A549 (cell line): ENCODE measurements at regions not wholly inside any gene's neighbourhood (a gene's known extent, or its start where the extent isn't known, plus 50 kb on each side); places are given as distances from the start of the nearest gene placed in this dataset.
"Not testable (repeated sequence)": the region's sequence is repeated elsewhere in the genome, so short reads cannot be mapped to it uniquely, and the experiment has no call there.

ENCODE experiments used
- ATAC-seq, 2 experiments: fragments of 200-7000 bp in 1 of 2; fragments of >200 bp in 1 of 2; cut with Nextera tagmentation in 1 of 2; cut with Tn5 transposase in 1 of 2; 3 replicates each; pipeline versions ENCODE4 v1.8.0 to v1.9.1; 2018 to 2020; ENCODE audit warnings: mild to moderate bottlenecking in 1 of 2, moderate library complexity in 1 of 2
- CTCF ChIA-PET: fragments of 300-600 bp; sonication (Branson Sonifier 250); formaldehyde crosslinking; extraction: SDS; loops from one replicate; lab custom pipeline; 2021; ENCODE audit warnings: antibody characterized with exemption, inconsistent platforms; lab: Yijun Ruan, JAX
- POLR2A ChIA-PET: fragments of 350-600 bp; formaldehyde crosslinking; extraction: SDS; loops from one replicate; lab custom pipeline; 2021; ENCODE audit warnings: antibody characterized with exemption, inconsistent platforms; lab: Yijun Ruan, JAX
- DNase-seq, 2 experiments: peaks; one replicate each; pipeline versions ENCODE4 v3.0.0 to v3.0.0-alpha.2; 2011 to 2016; ENCODE audit warnings: low read depth in 1 of 2, low spot score in 1 of 2
- FAIRE-seq: peaks from 2 replicates; lab custom pipeline; 2011; peaks lifted over from hg19 to GRCh38; lab: Jason Lieb, UNC
- H3K27ac ChIP-seq, 2 experiments: fragments of >200 bp; sonication (Bioruptor Twin); formaldehyde crosslinking; 3 replicates each; pipeline ENCODE4 v1.5.1; 2016 to 2017
- H3K4me1 ChIP-seq: fragments of >200 bp; sonication (Bioruptor Twin); formaldehyde crosslinking; 3 replicates; pipeline ENCODE4 v1.6.1; 2016
- H3K4me2 ChIP-seq: fragments of >200 bp; sonication (Bioruptor Twin); formaldehyde crosslinking; 3 replicates; pipeline ENCODE4 v1.6.1; 2016
- H3K4me3 ChIP-seq: fragments of >200 bp; sonication (Bioruptor Twin); formaldehyde crosslinking; 3 replicates; pipeline ENCODE4 v1.5.1; 2016
- H3K9me3 ChIP-seq: fragments of >200 bp; sonication (Bioruptor Twin); formaldehyde crosslinking; 3 replicates; pipeline ENCODE4 v1.6.1; 2016
- BHLHE40 ChIP-seq: IDR thresholded peaks from 2 replicates; pipeline ENCODE4 v1.6.1; 2012; ENCODE audit warnings: low read depth, low read length, inconsistent platforms
- CBX8 ChIP-seq: fragments of 200-600 bp; sonication (generic); IDR thresholded peaks from 2 replicates; pipeline ENCODE4 v1.6.1; 2016
- CEBPB ChIP-seq, 2 experiments: fragments of >200 bp in 1 of 2; sonication (Bioruptor Twin) in 1 of 2; formaldehyde crosslinking in 1 of 2; IDR thresholded peaks; 2 replicates each; pipeline ENCODE4 v1.6.1; 2012 to 2016
- CHD4 ChIP-seq: fragments of 200-600 bp; sonication (generic); IDR thresholded peaks from 2 replicates; pipeline ENCODE4 v1.6.1; 2016; ENCODE audit warnings: antibody characterized with exemption, mild to moderate bottlenecking, borderline replicate concordance
- EHMT2 ChIP-seq: fragments of 200-600 bp; sonication (generic); IDR thresholded peaks from 2 replicates; pipeline ENCODE4 v1.6.1; 2016; ENCODE audit warnings: antibody characterized with exemption, low read depth, mild to moderate bottlenecking, moderate library complexity
- FOSB ChIP-seq: fragments of 250-450 bp; sonication (Bioruptor Pico); IDR thresholded peaks from 2 replicates; pipeline ENCODE4 v1.5.0; 2020; ENCODE audit warnings: mild to moderate bottlenecking, moderate library complexity
- FOSL2 ChIP-seq, 2 experiments: fragments of 450-650 bp in 1 of 2; fragments of >200 bp in 1 of 2; sonication (Bioruptor Twin) in 1 of 2; formaldehyde crosslinking; IDR thresholded peaks; 2 replicates each; pipeline versions ENCODE4 v1.5.0 to v1.6.1; 2016 to 2020; ENCODE audit warnings: mild to moderate bottlenecking in 1 of 2, moderate library complexity in 1 of 2
- HOXA7 ChIP-seq: fragments of 250-450 bp; sonication (Bioruptor Pico); IDR thresholded peaks from 2 replicates; pipeline ENCODE4 v1.5.0; 2020; ENCODE audit warnings: mild to moderate bottlenecking, moderate library complexity
- HOXB5 ChIP-seq: fragments of 250-450 bp; sonication (Bioruptor Pico); IDR thresholded peaks from 2 replicates; pipeline ENCODE4 v1.5.0; 2020; ENCODE audit warnings: mild to moderate bottlenecking, moderate library complexity
- JUN ChIP-seq, 2 experiments: fragments of >200 bp; sonication (Bioruptor Twin); formaldehyde crosslinking; IDR thresholded peaks; 2 replicates in 1 of 2; 3 replicates in 1 of 2; pipeline ENCODE4 v1.6.1; 2016 to 2017
- KDM1A ChIP-seq: fragments of 200-600 bp; sonication (generic); IDR thresholded peaks from 2 replicates; pipeline ENCODE4 v1.6.1; 2016; ENCODE audit warnings: low read depth, mild to moderate bottlenecking
- KDM5A ChIP-seq: fragments of 200-600 bp; sonication (generic); IDR thresholded peaks from 2 replicates; pipeline ENCODE4 v1.6.1; 2016; ENCODE audit warnings: antibody characterized with exemption, mild to moderate bottlenecking
- MYC ChIP-seq: IDR thresholded peaks from 2 replicates; pipeline ENCODE4 v1.6.1; 2012; ENCODE audit warnings: mild to moderate bottlenecking, inconsistent platforms, low read length, improper control_type of control experiment, borderline replicate concordance
- NPAS2 ChIP-seq: fragments of 250-450 bp; sonication (Bioruptor Pico); IDR thresholded peaks from 2 replicates; pipeline ENCODE4 v1.8.0; 2022; ENCODE audit warnings: mild to moderate bottlenecking, moderate library complexity, borderline replicate concordance
- PHF8 ChIP-seq: fragments of 200-600 bp; sonication (generic); IDR thresholded peaks from 2 replicates; pipeline ENCODE4 v1.6.1; 2016; ENCODE audit warnings: low read depth, mild to moderate bottlenecking, antibody characterized with exemption, moderate library complexity, borderline replicate concordance
- SMC3 ChIP-seq: fragments of >200 bp; sonication (Bioruptor Twin); formaldehyde crosslinking; IDR thresholded peaks from 3 replicates; pipeline ENCODE4 v1.6.1; 2018; ENCODE audit warnings: inconsistent platforms
- SREBF2 ChIP-seq: fragments of 450-650 bp; IDR thresholded peaks from 2 replicates; pipeline ENCODE4 v1.6.1; 2014; ENCODE audit warnings: mild to moderate bottlenecking, moderate library complexity
- TFCP2L1 ChIP-seq: fragments of 250-450 bp; sonication (Bioruptor Pico); IDR thresholded peaks from 2 replicates; pipeline ENCODE4 v1.5.0; 2021; ENCODE audit warnings: mild to moderate bottlenecking
- TP53 ChIP-seq: fragments of 250-450 bp; sonication (Bioruptor Pico); IDR thresholded peaks from 2 replicates; pipeline ENCODE4 v1.5.0; 2021; ENCODE audit warnings: mild to moderate bottlenecking, moderate library complexity
- ZFP36 ChIP-seq: fragments of 450-650 bp; IDR thresholded peaks from 2 replicates; pipeline ENCODE4 v1.6.1; 2014; ENCODE audit warnings: borderline replicate concordance; ENCODE audit not compliant: partially characterized antibody
- WGBS: methylation state at CpG from one replicate; pipeline ENCODE4 v1.1.6; 2017; ENCODE audit errors: missing lambda C conversion rate; 5-methylcytosine and 5-hydroxymethylcytosine counted together
- TF ChIP-seq, protein P1 (sequence below): fragments of 450-650 bp; IDR thresholded peaks from 2 replicates; pipeline ENCODE4 v1.6.1; 2014; ENCODE audit warnings: antibody characterized with exemption
- TF ChIP-seq, protein P2 (sequence below): fragments of 150-350 bp; IDR thresholded peaks from 2 replicates; pipeline ENCODE4 v1.6.1; 2014; ENCODE audit warnings: low read depth, mild to moderate bottlenecking, low read length
- TF ChIP-seq, protein P3 (sequence below): IDR thresholded peaks from 2 replicates; pipeline ENCODE4 v1.6.1; 2012
- TF ChIP-seq, protein P4 (sequence below): fragments of >200 bp; sonication (Bioruptor Twin); formaldehyde crosslinking; IDR thresholded peaks from 2 replicates; pipeline ENCODE4 v1.6.1; 2016

DNA sequence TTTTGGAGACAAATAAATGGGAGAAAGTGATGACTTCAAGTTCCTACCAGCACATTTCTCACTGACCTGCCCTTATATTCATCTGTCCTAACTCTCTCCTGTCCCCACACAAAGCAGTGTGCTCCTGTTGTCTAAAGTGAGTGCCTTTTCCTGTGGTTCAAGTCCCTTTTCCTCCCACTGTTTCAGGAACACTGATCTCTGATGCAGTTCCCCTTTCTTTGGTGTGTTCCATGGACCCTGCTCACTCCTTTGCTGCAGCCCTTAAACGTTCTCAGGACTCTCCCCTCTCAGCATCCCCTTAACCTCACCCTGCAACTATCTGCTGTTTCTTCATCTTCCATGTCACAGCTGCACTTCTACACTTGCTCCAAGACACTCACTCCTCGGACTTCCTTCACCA lies 195.8 kb upstream of the ETV3 start:
- Histone ChIP-seq H3K4me2 (no peak overlapping the region), H3K27ac (no peak overlapping the region), H3K4me3 (no peak overlapping the region), H3K9me3 (no peaks in the 10 kb centered on the region), H3K4me1 (no peaks in the 10 kb centered on the region)
- ATAC-seq = no peak; a peak in 1 of 6 replicates
- POLR2A ChIA-PET = no interaction called here
- 2% methylated on average over 2 of the region's 2 CpGs for WGBS
- TF ChIP-seq MYC = no peak
- TF ChIP-seq KDM5A = no peak
- TF ChIP-seq, protein P1, sequence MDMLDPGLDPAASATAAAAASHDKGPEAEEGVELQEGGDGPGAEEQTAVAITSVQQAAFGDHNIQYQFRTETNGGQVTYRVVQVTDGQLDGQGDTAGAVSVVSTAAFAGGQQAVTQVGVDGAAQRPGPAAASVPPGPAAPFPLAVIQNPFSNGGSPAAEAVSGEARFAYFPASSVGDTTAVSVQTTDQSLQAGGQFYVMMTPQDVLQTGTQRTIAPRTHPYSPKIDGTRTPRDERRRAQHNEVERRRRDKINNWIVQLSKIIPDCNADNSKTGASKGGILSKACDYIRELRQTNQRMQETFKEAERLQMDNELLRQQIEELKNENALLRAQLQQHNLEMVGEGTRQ = no peak
- TF ChIP-seq FOSB (CRISPR knock-in tag) = no peak
- TF ChIP-seq KDM1A = no peak
- no peak for TF ChIP-seq HOXB5
- no peak for DNase-seq
- CTCF ChIA-PET = no interaction called here
- FAIRE-seq = no peak

DNA sequence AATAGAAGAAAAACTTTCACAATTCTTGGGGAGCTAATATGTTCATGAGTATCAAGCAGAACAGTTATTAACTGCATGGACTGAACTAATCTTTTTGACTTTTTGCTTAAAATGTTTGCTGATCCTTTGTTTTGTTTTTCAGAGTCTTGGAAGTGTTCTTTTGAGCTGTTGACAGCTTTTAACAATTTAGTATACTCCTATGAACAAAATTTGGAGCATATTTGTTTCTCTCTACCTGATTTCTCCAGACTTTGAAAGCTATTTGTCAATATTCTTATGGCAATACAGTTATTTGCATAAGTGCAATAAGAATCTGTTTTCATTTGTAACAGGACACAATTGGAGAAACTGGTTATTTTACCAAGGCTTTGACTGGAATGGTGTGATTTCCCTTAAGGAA lies 192.0 kb upstream of the ETV3 start:
- H3K4me1 ChIP-seq, H3K27ac ChIP-seq, H3K4me2 ChIP-seq, H3K9me3 ChIP-seq, POLR2A ChIA-PET, DNase-seq, FAIRE-seq, ATAC-seq, H3K4me3 ChIP-seq: not testable (repeated sequence)
- CTCF ChIA-PET = interaction anchor here (1.2 kb wide), 1 partner anchor 32 kb away, joined by 3 read pairs; no protein-coding TSS in a partner anchor

DNA sequence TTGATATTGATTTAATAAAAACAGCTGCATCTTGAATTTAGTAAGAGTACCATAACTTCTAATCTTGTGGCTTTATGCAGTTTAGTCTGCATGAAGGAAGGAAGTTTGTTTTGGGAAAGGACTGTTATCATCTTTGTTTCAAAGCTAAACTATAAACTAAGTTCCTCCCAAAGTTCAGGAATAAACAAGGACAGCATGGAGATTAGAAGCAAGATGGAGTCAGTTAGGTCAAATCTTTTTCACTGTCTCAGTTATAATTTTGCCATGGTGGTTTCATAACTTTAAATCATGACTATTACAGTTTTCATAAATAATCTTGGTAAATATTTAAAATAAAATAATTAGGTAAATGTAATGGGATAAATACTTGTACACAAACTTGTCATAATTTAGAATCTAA lies 189.9 kb upstream of the ETV3 start:
- POLR2A ChIA-PET, ATAC-seq, FAIRE-seq, CTCF ChIA-PET, H3K4me2 ChIP-seq, H3K4me1 ChIP-seq, H3K4me3 ChIP-seq, H3K9me3 ChIP-seq, H3K27ac ChIP-seq, DNase-seq: not testable (repeated sequence)

DNA sequence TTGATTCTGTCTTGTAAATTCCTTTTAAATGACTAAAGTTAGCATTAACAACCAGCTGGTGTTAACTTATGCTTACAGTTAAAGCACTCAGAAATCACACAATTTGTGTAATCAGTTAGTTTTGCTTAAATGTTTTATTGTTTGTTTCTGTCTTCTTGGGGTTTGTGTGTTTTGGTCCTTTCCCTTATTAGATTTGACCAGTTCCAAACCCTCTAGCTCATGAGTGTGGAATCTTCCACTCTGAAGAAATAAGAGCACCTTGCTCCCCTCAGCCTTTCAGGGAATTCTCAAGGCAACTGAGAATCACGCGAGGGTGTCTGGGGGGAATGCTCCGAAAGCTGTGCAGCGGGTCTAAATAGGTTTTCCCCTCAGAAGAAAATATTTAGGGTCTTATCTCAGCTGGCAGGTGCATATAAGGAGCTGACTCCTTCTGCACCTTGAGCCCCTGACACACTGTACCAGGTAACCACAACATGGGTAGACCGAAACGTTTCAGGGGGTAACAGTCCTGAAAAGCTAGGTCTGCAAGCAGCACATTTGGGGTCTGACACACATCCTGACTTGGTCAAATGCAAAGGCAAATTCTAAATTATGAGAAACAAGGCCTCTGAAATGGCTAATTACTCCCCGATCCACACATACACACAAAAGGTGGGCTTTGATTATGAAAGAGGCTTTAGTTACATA lies 188.1 kb upstream of the ETV3 start:
- ChIA-PET CTCF (no interaction called here), POLR2A (no interaction called here)
- Histone ChIP-seq H3K27ac (no peak overlapping the region), H3K9me3 (no peaks in the 10 kb centered on the region), H3K4me1 (no peaks in the 10 kb centered on the region), H3K4me2 (no peak overlapping the region), H3K4me3 (no peak overlapping the region)
- 40% methylated on average over 7 of the region's 7 CpGs for WGBS
- no peak for FAIRE-seq
- no peak for ATAC-seq
- DNase-seq = no peak
- TF ChIP-seq, protein P2, sequence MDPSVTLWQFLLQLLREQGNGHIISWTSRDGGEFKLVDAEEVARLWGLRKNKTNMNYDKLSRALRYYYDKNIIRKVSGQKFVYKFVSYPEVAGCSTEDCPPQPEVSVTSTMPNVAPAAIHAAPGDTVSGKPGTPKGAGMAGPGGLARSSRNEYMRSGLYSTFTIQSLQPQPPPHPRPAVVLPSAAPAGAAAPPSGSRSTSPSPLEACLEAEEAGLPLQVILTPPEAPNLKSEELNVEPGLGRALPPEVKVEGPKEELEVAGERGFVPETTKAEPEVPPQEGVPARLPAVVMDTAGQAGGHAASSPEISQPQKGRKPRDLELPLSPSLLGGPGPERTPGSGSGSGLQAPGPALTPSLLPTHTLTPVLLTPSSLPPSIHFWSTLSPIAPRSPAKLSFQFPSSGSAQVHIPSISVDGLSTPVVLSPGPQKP = no peak
- TF ChIP-seq FOSL2 (IDR thresholded peaks at IDR 0.05) (no peak), FOSL2 (CRISPR knock-in tag; IDR thresholded peaks at IDR 0.05) (no peak), PHF8 (no peak), HOXA7 (CRISPR knock-in tag) (no peak), TP53 (CRISPR knock-in tag) (no peak), CEBPB (IDR thresholded peaks at IDR 0.05) (no peak), ZFP36 (no peak), BHLHE40 (no peak), TFCP2L1 (no peak), NPAS2 (CRISPR knock-in tag) (no peak), CBX8 (no peak), EHMT2 (no peak), SMC3 (no peak), CHD4 (no peak), JUN (IDR thresholded peaks at IDR 0.05) (no peak), SREBF2 (no peak)
- TF ChIP-seq, protein P3, sequence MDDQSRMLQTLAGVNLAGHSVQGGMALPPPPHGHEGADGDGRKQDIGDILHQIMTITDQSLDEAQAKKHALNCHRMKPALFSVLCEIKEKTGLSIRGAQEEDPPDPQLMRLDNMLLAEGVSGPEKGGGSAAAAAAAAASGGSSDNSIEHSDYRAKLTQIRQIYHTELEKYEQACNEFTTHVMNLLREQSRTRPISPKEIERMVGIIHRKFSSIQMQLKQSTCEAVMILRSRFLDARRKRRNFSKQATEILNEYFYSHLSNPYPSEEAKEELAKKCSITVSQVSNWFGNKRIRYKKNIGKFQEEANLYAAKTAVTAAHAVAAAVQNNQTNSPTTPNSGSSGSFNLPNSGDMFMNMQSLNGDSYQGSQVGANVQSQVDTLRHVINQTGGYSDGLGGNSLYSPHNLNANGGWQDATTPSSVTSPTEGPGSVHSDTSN = no peak
- TF ChIP-seq, protein P4, sequence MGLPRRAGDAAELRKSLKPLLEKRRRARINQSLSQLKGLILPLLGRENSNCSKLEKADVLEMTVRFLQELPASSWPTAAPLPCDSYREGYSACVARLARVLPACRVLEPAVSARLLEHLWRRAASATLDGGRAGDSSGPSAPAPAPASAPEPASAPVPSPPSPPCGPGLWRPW = no peak
